Gastrocnemius medialis (tissue), 4 donors: ENCODE measurements at regions not wholly inside any gene's neighbourhood (a gene's known extent, or its start where the extent isn't known, plus 50 kb on each side); places are given as distances from the start of the nearest gene placed in this dataset.
"Not testable (repeated sequence)": the region's sequence is repeated elsewhere in the genome, so short reads cannot be mapped to it uniquely, and the experiment has no call there.

ENCODE experiments used
- ATAC-seq, 2 donors: fragments of 150-250 bp; one replicate each; pipeline ENCODE4 v1.9.1; 2016
- DNase-seq, 2 donors: peaks; one replicate each; pipeline ENCODE4 v3.0.0-alpha.2; 2019
- H3K27ac ChIP-seq, 4 donors: fragments of 200-600 bp; sonication (generic); 1 replicate in 1 of 4; 2 replicates in 3 of 4; pipeline ENCODE4 v1.5.1; 2016 to 2018; ENCODE audit warnings: mild to moderate bottlenecking in 2 of 4, moderate library complexity in 1 of 4
- H3K27me3 ChIP-seq, 3 donors: fragments of 200-600 bp; sonication (generic) in 2 of 3; 1 replicate in 1 of 3; 2 replicates in 2 of 3; pipeline versions ENCODE4 v1.5.1 to v1.6.0; 2016 to 2019; ENCODE audit warnings: mild to moderate bottlenecking in 1 of 3, moderate library complexity in 1 of 3
- H3K36me3 ChIP-seq, 2 donors: fragments of 200-600 bp; sonication (generic) in 1 of 2; one replicate each; pipeline ENCODE4 v1.5.1; 2017 to 2018
- H3K4me1 ChIP-seq, 2 donors: fragments of 200-600 bp; sonication (generic) in 1 of 2; one replicate each; pipeline ENCODE4 v1.5.1; 2016 to 2017; ENCODE audit warnings: mild to moderate bottlenecking in 2 of 2
- H3K4me3 ChIP-seq, 4 donors: fragments of 200-600 bp; sonication (generic) in 3 of 4; 1 replicate in 1 of 4; 2 replicates in 3 of 4; pipeline ENCODE4 v1.5.1; 2016 to 2019; ENCODE audit warnings: mild to moderate bottlenecking in 2 of 4
- H3K9me3 ChIP-seq, 3 donors: fragments of 200-600 bp; sonication (generic) in 2 of 3; 1 replicate in 1 of 3; 2 replicates in 2 of 3; pipeline ENCODE4 v1.5.1; 2016 to 2019
- POLR2A ChIP-seq, 2 donors: fragments of 450-650 bp; IDR thresholded peaks; one replicate each; pipeline ENCODE4 v1.6.1; 2017; ENCODE audit warnings: antibody characterized with exemption in 2 of 2, mild to moderate bottlenecking in 2 of 2, moderate library complexity in 2 of 2
- in situ Hi-C, 4 donors: fragments of 200-750 bp; cut with MboI; loops; one replicate each; pipeline versions ENCODE4 v1.15.0 to v1.8.0; 2017; ENCODE audit warnings: low sequenced_read_pairs in 4 of 4
- intact Hi-C: fragments of 100-400 bp; cut with DNase I; formaldehyde crosslinking; loops from one replicate; pipeline ENCODE4 v1.15.1; 2023; ENCODE audit warnings: low total_unique reads
- TF ChIP-seq, protein P1 (sequence below), 5 experiments: fragments of 450-650 bp in 3 of 5; fragments of 200-600 bp in 2 of 5; sonication (generic) in 2 of 5; IDR thresholded peaks in 4 of 5; conservative IDR thresholded peaks in 1 of 5; 1 replicate in 4 of 5; 2 replicates in 1 of 5; pipeline ENCODE4 v1.5.1; 2016 to 2019; ENCODE audit warnings: antibody characterized with exemption in 5 of 5, mild to moderate bottlenecking in 3 of 5, moderate library complexity in 3 of 5

GRCh38 chr11:35046681-35047080, 92.3 kb upstream of the CD44 start:
- no peak for ATAC-seq
- Histone ChIP-seq H3K9me3 (no peaks in the 10 kb centered on the region), H3K36me3 (no peaks in the 10 kb centered on the region), H3K4me1 (peaks cover 18 to 21% of the 10 kb centered on the region in 2 donors), H3K27me3 (no peaks in the 10 kb centered on the region), H3K4me3 (no peak overlapping the region), H3K27ac (no peak overlapping the region)
- intact Hi-C loops: no loop called here
- in situ Hi-C loops: no loop called here
- no peak for DNase-seq
- TF ChIP-seq, protein P1, sequence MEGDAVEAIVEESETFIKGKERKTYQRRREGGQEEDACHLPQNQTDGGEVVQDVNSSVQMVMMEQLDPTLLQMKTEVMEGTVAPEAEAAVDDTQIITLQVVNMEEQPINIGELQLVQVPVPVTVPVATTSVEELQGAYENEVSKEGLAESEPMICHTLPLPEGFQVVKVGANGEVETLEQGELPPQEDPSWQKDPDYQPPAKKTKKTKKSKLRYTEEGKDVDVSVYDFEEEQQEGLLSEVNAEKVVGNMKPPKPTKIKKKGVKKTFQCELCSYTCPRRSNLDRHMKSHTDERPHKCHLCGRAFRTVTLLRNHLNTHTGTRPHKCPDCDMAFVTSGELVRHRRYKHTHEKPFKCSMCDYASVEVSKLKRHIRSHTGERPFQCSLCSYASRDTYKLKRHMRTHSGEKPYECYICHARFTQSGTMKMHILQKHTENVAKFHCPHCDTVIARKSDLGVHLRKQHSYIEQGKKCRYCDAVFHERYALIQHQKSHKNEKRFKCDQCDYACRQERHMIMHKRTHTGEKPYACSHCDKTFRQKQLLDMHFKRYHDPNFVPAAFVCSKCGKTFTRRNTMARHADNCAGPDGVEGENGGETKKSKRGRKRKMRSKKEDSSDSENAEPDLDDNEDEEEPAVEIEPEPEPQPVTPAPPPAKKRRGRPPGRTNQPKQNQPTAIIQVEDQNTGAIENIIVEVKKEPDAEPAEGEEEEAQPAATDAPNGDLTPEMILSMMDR (IDR thresholded peaks at IDR 0.05 in 4 of 5, conservative IDR thresholded peaks at IDR 0.05 in 1 of 5): no peak

DNA sequence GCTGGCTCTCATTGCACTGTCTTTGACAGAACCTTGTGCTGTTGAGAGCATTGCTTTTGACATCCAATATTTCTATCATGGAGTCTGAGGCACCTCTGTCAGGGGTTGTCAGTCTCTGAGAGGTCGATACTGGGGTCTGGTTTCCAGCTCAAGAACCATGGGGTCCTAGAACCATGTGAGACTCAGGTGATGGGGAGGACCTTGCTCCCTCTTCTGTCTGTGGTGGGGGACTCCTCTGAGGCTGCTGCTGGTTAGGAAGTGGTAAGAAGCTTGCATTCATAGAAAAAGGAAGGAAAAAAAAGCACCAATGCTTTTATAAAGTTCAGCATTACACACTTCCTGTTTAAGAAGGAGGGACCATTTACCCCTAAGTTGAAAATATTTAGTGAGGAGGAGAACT, 91.8 kb upstream of the CD44 start:
- H3K9me3 ChIP-seq: no peaks in the 10 kb centered on the region
- H3K4me1 ChIP-seq: peaks cover 14 to 19% of the 10 kb centered on the region in 2 donors
- in situ Hi-C loops: no loop called here
- DNase-seq (no peak), ATAC-seq (no peak)
- no peaks in the 10 kb centered on the region for H3K36me3 ChIP-seq
- intact Hi-C loops: no loop called here
- H3K4me3 ChIP-seq: no peak overlapping the region
- no peak for TF ChIP-seq POLR2A (IDR thresholded peaks at IDR 0.05)
- TF ChIP-seq, protein P1 (IDR thresholded peaks at IDR 0.05 in 4 of 5, conservative IDR thresholded peaks at IDR 0.05 in 1 of 5): no peak
- no peaks in the 10 kb centered on the region for H3K27me3 ChIP-seq
- H3K27ac ChIP-seq: no peak overlapping the region

DNA sequence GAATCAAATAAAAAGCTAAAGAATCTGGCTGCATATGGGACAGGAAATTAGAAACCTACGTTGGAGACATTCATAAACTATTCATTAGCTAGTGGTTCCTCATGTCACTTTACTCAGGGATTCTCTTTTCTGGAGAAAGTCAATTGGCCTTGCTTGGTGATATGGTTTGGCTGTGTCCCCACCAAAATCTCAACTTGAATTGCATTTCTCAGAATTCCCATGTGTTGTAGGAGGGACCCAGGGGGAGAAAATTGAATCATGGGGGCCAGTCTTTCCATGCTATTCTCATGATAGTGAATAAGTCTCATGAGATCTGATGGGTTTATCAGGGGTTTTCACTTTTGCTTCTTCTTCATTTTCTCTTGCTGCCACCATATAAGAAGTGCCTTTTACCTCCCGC, 91.2 kb upstream of the CD44 start:
- in situ Hi-C loops: no loop called here
- DNase-seq (no peak), ATAC-seq (no peak)
- Histone ChIP-seq H3K9me3 (no peaks in the 10 kb centered on the region), H3K4me3 (no peak overlapping the region), H3K36me3 (no peaks in the 10 kb centered on the region), H3K4me1 (peaks cover 8 to 13% of the 10 kb centered on the region in 2 donors), H3K27ac (no peak overlapping the region), H3K27me3 (no peaks in the 10 kb centered on the region)
- intact Hi-C loops: no loop called here
- TF ChIP-seq POLR2A (IDR thresholded peaks at IDR 0.05): no peak
- TF ChIP-seq, protein P1 (IDR thresholded peaks at IDR 0.05 in 4 of 5, conservative IDR thresholded peaks at IDR 0.05 in 1 of 5): no peak

- H3K4me1 ChIP-seq, H3K4me3 ChIP-seq, DNase-seq, H3K36me3 ChIP-seq, in situ Hi-C loops, intact Hi-C loops, H3K9me3 ChIP-seq, H3K27me3 ChIP-seq, ATAC-seq, H3K27ac ChIP-seq: not testable (repeated sequence)
Measured at GRCh38 chr11:35048346-35048745, 90.6 kb upstream of the CD44 start.

DNA sequence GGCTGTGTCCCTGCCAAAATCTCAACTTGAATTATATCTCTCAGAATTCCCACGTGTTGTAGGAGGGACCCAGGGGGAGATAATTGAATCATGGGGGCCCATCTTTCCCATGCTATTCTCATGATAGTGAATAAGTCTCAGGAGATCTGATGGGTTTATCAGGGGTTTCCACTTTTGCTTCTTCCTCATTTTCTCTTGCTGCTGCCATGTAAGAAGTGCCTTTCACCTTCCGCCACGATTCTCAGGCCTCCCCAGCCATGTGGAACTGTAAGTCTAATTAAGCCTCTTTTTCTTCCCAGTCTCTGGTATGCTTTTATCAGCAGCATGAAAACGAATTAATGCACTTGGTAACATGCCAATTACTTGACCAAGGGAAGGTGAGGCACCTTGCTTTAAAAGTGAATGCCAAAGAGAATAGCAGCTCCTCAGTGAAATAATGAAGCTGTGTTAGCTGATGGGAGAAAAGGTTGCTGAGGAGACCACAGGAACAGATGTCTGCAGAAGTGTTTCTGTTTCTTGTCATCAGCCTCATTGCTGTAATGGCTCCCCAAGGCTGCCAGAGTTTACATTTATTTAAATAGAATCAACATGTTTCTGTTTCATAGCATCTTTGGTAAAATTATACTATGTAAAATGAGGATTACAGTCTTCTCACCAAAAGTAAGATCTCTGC, 89.0 kb upstream of the CD44 start:
- no peak for DNase-seq
- Histone ChIP-seq H3K9me3 (no peaks in the 10 kb centered on the region), H3K27ac (no peak overlapping the region), H3K4me3 (no peak overlapping the region), H3K27me3 (no peaks in the 10 kb centered on the region), H3K4me1 (no peaks in the 10 kb centered on the region), H3K36me3 (no peaks in the 10 kb centered on the region)
- in situ Hi-C loops: no loop called here
- TF ChIP-seq POLR2A (IDR thresholded peaks at IDR 0.05): no peak
- TF ChIP-seq, protein P1 (IDR thresholded peaks at IDR 0.05 in 4 of 5, conservative IDR thresholded peaks at IDR 0.05 in 1 of 5): no peak
- intact Hi-C loops: no loop called here
- ATAC-seq: no peak
